IMR-90 (cell line): ENCODE measurements at regions not wholly inside any gene's neighbourhood (a gene's known extent, or its start where the extent isn't known, plus 50 kb on each side); places are given as distances from the start of the nearest gene placed in this dataset.

Source experiments
- ATAC-seq: fragments of 200-7000 bp; cut with Tn5 transposase; 2 replicates; pipeline ENCODE4 v1.9.1; 2020; ENCODE audit warnings: low read depth, mild to moderate bottlenecking, moderate library complexity
- BruUV-seq: library from RNA; stranded (reverse); fragments of 400-500 nt; replicated peaks from 2 replicates; lab custom pipeline; 2021; lab: Mats Ljungman, UMichigan
- CTCF ChIA-PET: fragments of 300-600 bp; formaldehyde crosslinking; extraction: SDS; loops from one replicate; lab custom pipeline; 2021; ENCODE audit warnings: antibody characterized with exemption; lab: Yijun Ruan, JAX
- POLR2A ChIA-PET: fragments of 300-600 bp; sonication (Branson Sonifier 250); formaldehyde crosslinking; loops from one replicate; lab custom pipeline; 2022; ENCODE audit warnings: antibody characterized with exemption; ENCODE audit not compliant: unreplicated experiment; lab: Charles Lee
- DNase-seq: peaks from one replicate; pipeline ENCODE4 v3.0.0; 2013
- H2AFZ ChIP-seq: replicated peaks from 2 replicates; pipeline ENCODE3; 2013; ENCODE audit warnings: low read length, mild to moderate bottlenecking; ENCODE audit not compliant: poor library complexity
- H2AK5ac ChIP-seq: 2 replicates; pipeline ENCODE4 v1.6.1; 2013; ENCODE audit warnings: low read depth, low read length, inconsistent platforms
- H2AK9ac ChIP-seq: replicated peaks from 2 replicates; pipeline ENCODE3; 2013; ENCODE audit warnings: mild to moderate bottlenecking, low read depth, low read length, moderate library complexity; ENCODE audit not compliant: poor library complexity
- H2BK120ac ChIP-seq: 2 replicates; pipeline ENCODE4 v1.6.1; 2013; ENCODE audit warnings: low read depth, low read length, inconsistent platforms
- H2BK15ac ChIP-seq: 3 replicates; pipeline ENCODE4 v1.6.1; 2013; ENCODE audit warnings: low read depth, low read length, inconsistent platforms
- H2BK20ac ChIP-seq: 2 replicates; pipeline ENCODE4 v1.6.1; 2013; ENCODE audit warnings: low read depth, mild to moderate bottlenecking, inconsistent platforms, low read length, moderate library complexity
- H2BK5ac ChIP-seq: 2 replicates; pipeline ENCODE4 v1.6.1; 2013; ENCODE audit warnings: mild to moderate bottlenecking, low read depth, low read length, inconsistent platforms; ENCODE audit not compliant: poor library complexity, severe bottlenecking
- H3K14ac ChIP-seq: replicated peaks from 2 replicates; pipeline ENCODE4 v1.6.1; 2013; ENCODE audit warnings: low read depth, low read length, inconsistent platforms
- H3K18ac ChIP-seq: 2 replicates; pipeline ENCODE4 v1.6.1; 2013; ENCODE audit warnings: low read depth, low read length, control low read depth
- H3K23ac ChIP-seq: 2 replicates; pipeline ENCODE4 v1.6.1; 2013; ENCODE audit warnings: low read depth, low read length, inconsistent platforms
- H3K27ac ChIP-seq: 2 replicates; pipeline ENCODE4 v1.5.1; 2013; ENCODE audit warnings: mild to moderate bottlenecking, control low read depth, low read length; ENCODE audit not compliant: insufficient read depth
- H3K27me3 ChIP-seq: 2 replicates; pipeline ENCODE4 v1.6.1; 2013; ENCODE audit warnings: low read length; ENCODE audit not compliant: control insufficient read depth, insufficient read depth
- H3K36me3 ChIP-seq: 2 replicates; pipeline ENCODE4 v1.6.1; 2013; ENCODE audit warnings: low read length, mixed read lengths; ENCODE audit not compliant: control insufficient read depth, insufficient read depth
- H3K4ac ChIP-seq: 2 replicates; pipeline ENCODE4 v1.6.1; 2013; ENCODE audit warnings: low read depth, low read length, inconsistent platforms
- H3K4me1 ChIP-seq: 2 replicates; pipeline ENCODE4 v1.6.1; 2013; ENCODE audit warnings: low read length, mixed read lengths; ENCODE audit not compliant: control insufficient read depth, insufficient read depth
- H3K4me2 ChIP-seq: 2 replicates; pipeline ENCODE4 v1.6.1; 2013; ENCODE audit warnings: low read depth, mild to moderate bottlenecking, control low read depth, low read length, moderate library complexity
- H3K4me3 ChIP-seq: 2 replicates; pipeline ENCODE4 v1.5.1; 2013; ENCODE audit warnings: low read depth, mild to moderate bottlenecking, control low read depth, low read length, moderate library complexity; ENCODE audit not compliant: insufficient read depth
- H3K56ac ChIP-seq: 2 replicates; pipeline ENCODE4 v1.6.1; 2013; ENCODE audit warnings: low read length, inconsistent platforms; ENCODE audit not compliant: insufficient read depth; ENCODE audit errors: extremely low read depth
- H3K79me1 ChIP-seq, 2 experiments: 2 replicates each; pipeline ENCODE4 v1.6.1; 2013; ENCODE audit warnings: low read length in 2 of 2, inconsistent platforms in 1 of 2, low read depth in 1 of 2
- H3K9ac ChIP-seq: 2 replicates; pipeline ENCODE4 v1.6.1; 2013; ENCODE audit warnings: low read depth, low read length, control low read depth
- H3K9me1 ChIP-seq: 2 replicates; pipeline ENCODE4 v1.6.1; 2013; ENCODE audit warnings: low read length, inconsistent platforms; ENCODE audit not compliant: insufficient read depth
- H3K9me3 ChIP-seq: 2 replicates; pipeline ENCODE4 v1.6.1; 2013; ENCODE audit warnings: low read length; ENCODE audit not compliant: control insufficient read depth, insufficient read depth
- H4K20me1 ChIP-seq: 2 replicates; pipeline ENCODE4 v1.6.1; 2013; ENCODE audit warnings: low read length, inconsistent platforms; ENCODE audit not compliant: insufficient read depth
- H4K5ac ChIP-seq: 2 replicates; pipeline ENCODE4 v1.6.1; 2013; ENCODE audit warnings: mild to moderate bottlenecking, low read depth, low read length, control low read depth
- H4K8ac ChIP-seq, 2 experiments: 2 replicates each; pipeline ENCODE4 v1.6.1; 2013; ENCODE audit warnings: low read depth in 2 of 2, low read length in 2 of 2, control low read depth in 1 of 2, inconsistent platforms in 1 of 2
- H4K91ac ChIP-seq: 2 replicates; pipeline ENCODE4 v1.6.1; 2013; ENCODE audit warnings: low read depth, low read length, inconsistent platforms; ENCODE audit not compliant: insufficient read depth
- BHLHE40 ChIP-seq: fragments of 150-350 bp; IDR thresholded peaks from 2 replicates; pipeline ENCODE4 v1.6.1; 2016; ENCODE audit warnings: mild to moderate bottlenecking, low read depth, low read length
- CEBPB ChIP-seq: IDR thresholded peaks from 2 replicates; pipeline ENCODE4 v1.6.1; 2012; ENCODE audit warnings: low read depth, low read length, improper control_type of control experiment
- CHD1 ChIP-seq: IDR thresholded peaks from 2 replicates; pipeline ENCODE4 v1.6.1; 2012; ENCODE audit warnings: low read depth, low read length, improper control_type of control experiment
- FOS ChIP-seq: fragments of 150-350 bp; IDR thresholded peaks from 2 replicates; pipeline ENCODE4 v1.6.1; 2016; ENCODE audit warnings: low read depth, low read length
- MAFK ChIP-seq: IDR thresholded peaks from 2 replicates; pipeline ENCODE4 v1.6.1; 2012; ENCODE audit warnings: low read depth, low read length, improper control_type of control experiment
- MAZ ChIP-seq: IDR thresholded peaks from 2 replicates; pipeline ENCODE4 v1.6.1; 2012; ENCODE audit warnings: low read depth, mild to moderate bottlenecking, low read length, improper control_type of control experiment, moderate library complexity, borderline replicate concordance
- MXI1 ChIP-seq: IDR thresholded peaks from 2 replicates; pipeline ENCODE4 v1.6.1; 2012; ENCODE audit warnings: low read depth, mild to moderate bottlenecking, low read length, moderate library complexity, borderline replicate concordance
- NFE2L2 ChIP-seq: fragments of 150-350 bp; IDR thresholded peaks from 2 replicates; pipeline ENCODE4 v1.6.1; 2016; ENCODE audit warnings: low read depth, mild to moderate bottlenecking, low read length
- POLR2A ChIP-seq: IDR thresholded peaks from 2 replicates; pipeline ENCODE4 v1.6.1; 2012; ENCODE audit warnings: mild to moderate bottlenecking, low read depth, low read length
- RAD21 ChIP-seq: IDR thresholded peaks from 2 replicates; pipeline ENCODE4 v1.6.1; 2012; ENCODE audit warnings: low read length, improper control_type of control experiment
- RCOR1 ChIP-seq: IDR thresholded peaks from 2 replicates; pipeline ENCODE4 v1.6.1; 2012; ENCODE audit warnings: mild to moderate bottlenecking, low read length, improper control_type of control experiment; ENCODE audit not compliant: insufficient replicate concordance
- RFX5 ChIP-seq: IDR thresholded peaks from 2 replicates; pipeline ENCODE4 v1.8.0; 2012; ENCODE audit warnings: low read depth, mild to moderate bottlenecking, low read length, moderate library complexity
- SMC3 ChIP-seq: fragments of 150-350 bp; IDR thresholded peaks from 2 replicates; pipeline ENCODE4 v1.6.1; 2016; ENCODE audit warnings: low read depth, mild to moderate bottlenecking, antibody characterized with exemption, low read length, moderate library complexity
- WGBS, 2 experiments: methylation state at CpG; one replicate each; pipeline versions ENCODE4 v1.1.5 to v1.1.7; 2013; ENCODE audit warnings: missing lambda C conversion rate in 2 of 2; ENCODE audit not compliant: insufficient read length in 1 of 2; ENCODE audit errors: extremely low coverage in 2 of 2; 5-methylcytosine and 5-hydroxymethylcytosine counted together
- dilution Hi-C: fragments of 300-500 bp; cut with HindIII; formaldehyde crosslinking; loops from one replicate; pipeline ENCODE4 v1.14.3; 2018; ENCODE audit warnings: low sequenced_read_pairs; ENCODE audit not compliant: unreplicated experiment
- in situ Hi-C: fragments of 300-500 bp; cut with MboI; formaldehyde crosslinking; loops from 3 replicates; pipeline ENCODE4 v1.14.3; 2019; ENCODE audit warnings: low sequenced_read_pairs, inconsistent platforms, mixed read lengths
- intact Hi-C: fragments of 100-400 bp; cut with micrococcal nuclease; formaldehyde crosslinking; loops from 2 replicates; pipeline ENCODE4 v1.10.0; 2022
- TF ChIP-seq, protein P1 (sequence below): conservative IDR thresholded peaks from 2 replicates; pipeline ENCODE4 v1.5.1; 2012; ENCODE audit warnings: mild to moderate bottlenecking, low read depth, low read length, improper control_type of control experiment
- TF ChIP-seq, protein P2 (sequence below): fragments of 150-350 bp; IDR thresholded peaks from 2 replicates; pipeline ENCODE4 v1.6.1; 2017; ENCODE audit warnings: mild to moderate bottlenecking, antibody characterized with exemption, low read length, low read depth
- TF ChIP-seq, protein P3 (sequence below): fragments of 150-350 bp; IDR thresholded peaks from 2 replicates; pipeline ENCODE4 v1.6.1; 2016; ENCODE audit warnings: low read depth, mild to moderate bottlenecking, low read length, moderate library complexity, borderline replicate concordance

DNA sequence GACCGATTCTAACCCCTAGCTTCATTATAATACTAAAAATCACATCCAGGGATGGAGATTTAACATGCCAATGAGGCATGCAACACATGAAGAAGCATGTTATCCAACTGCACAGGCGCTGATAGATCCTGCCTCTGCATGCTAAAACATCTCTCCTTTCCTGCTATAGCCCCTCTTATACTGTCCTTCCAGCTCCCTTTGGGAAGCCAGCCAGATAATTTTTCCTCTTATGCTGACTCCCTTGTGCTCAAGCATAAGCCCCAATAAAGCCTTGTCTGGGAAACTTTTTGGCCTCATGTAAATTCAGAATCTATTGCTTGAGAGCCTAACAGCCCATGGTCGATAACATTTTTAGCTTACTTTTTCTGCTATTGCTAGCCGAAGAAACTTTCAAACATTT, 404.3 kb downstream of the EPM2A start:
- in situ Hi-C loops: no loop called here
- peaks cover 2% of the 10 kb centered on the region; the same call in 1 of the 2 replicates for H3K27me3 ChIP-seq
- H3K4me1 ChIP-seq: no peaks in the 10 kb centered on the region
- POLR2A ChIA-PET: no interaction called here
- no peaks in the 10 kb centered on the region for H3K79me1 ChIP-seq
- H3K9ac ChIP-seq: no peak overlapping the region
- H3K36me3 ChIP-seq: no peaks in the 10 kb centered on the region
- H3K4me3 ChIP-seq: no peak overlapping the region
- no peak overlapping the region for H2AK9ac ChIP-seq
- H4K8ac ChIP-seq: no peak overlapping the region
- WGBS, 2 experiments: 67% methylated on average over 1 of the region's 4 CpGs; no CpG with 5 or more reads in 1 of the 2 experiments
- no peak overlapping the region for H3K56ac ChIP-seq
- H3K14ac ChIP-seq: no peak overlapping the region
- dilution Hi-C loops: no loop called here
- intact Hi-C loops: no loop called here
- BruUV-seq: no TSS peak
- CTCF ChIA-PET: no interaction called here
- H2BK5ac ChIP-seq: no peak overlapping the region
- no peak overlapping the region for H4K91ac ChIP-seq
- no peak overlapping the region for H2BK15ac ChIP-seq
- H3K9me3 ChIP-seq: no peaks in the 10 kb centered on the region
- H2AK5ac ChIP-seq: no peak overlapping the region
- no peak overlapping the region for H2BK20ac ChIP-seq
- no peak for ATAC-seq
- no peak overlapping the region for H3K23ac ChIP-seq
- no peak overlapping the region for H3K4me2 ChIP-seq
- H3K9me1 ChIP-seq: no peaks in the 10 kb centered on the region
- H2BK120ac ChIP-seq: no peak overlapping the region
- no peak overlapping the region for H3K27ac ChIP-seq
- TF ChIP-seq, protein P1, sequence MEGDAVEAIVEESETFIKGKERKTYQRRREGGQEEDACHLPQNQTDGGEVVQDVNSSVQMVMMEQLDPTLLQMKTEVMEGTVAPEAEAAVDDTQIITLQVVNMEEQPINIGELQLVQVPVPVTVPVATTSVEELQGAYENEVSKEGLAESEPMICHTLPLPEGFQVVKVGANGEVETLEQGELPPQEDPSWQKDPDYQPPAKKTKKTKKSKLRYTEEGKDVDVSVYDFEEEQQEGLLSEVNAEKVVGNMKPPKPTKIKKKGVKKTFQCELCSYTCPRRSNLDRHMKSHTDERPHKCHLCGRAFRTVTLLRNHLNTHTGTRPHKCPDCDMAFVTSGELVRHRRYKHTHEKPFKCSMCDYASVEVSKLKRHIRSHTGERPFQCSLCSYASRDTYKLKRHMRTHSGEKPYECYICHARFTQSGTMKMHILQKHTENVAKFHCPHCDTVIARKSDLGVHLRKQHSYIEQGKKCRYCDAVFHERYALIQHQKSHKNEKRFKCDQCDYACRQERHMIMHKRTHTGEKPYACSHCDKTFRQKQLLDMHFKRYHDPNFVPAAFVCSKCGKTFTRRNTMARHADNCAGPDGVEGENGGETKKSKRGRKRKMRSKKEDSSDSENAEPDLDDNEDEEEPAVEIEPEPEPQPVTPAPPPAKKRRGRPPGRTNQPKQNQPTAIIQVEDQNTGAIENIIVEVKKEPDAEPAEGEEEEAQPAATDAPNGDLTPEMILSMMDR: no peak
- TF ChIP-seq NFE2L2 (no peak), MAFK (no peak), CEBPB (no peak), FOS (no peak), MXI1 (no peak), BHLHE40 (no peak), RFX5 (no peak), POLR2A (no peak), RAD21 (no peak), MAZ (no peak), RCOR1 (no peak), SMC3 (no peak), CHD1 (no peak)
- TF ChIP-seq, protein P2, sequence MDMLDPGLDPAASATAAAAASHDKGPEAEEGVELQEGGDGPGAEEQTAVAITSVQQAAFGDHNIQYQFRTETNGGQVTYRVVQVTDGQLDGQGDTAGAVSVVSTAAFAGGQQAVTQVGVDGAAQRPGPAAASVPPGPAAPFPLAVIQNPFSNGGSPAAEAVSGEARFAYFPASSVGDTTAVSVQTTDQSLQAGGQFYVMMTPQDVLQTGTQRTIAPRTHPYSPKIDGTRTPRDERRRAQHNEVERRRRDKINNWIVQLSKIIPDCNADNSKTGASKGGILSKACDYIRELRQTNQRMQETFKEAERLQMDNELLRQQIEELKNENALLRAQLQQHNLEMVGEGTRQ: no peak
- TF ChIP-seq, protein P3, sequence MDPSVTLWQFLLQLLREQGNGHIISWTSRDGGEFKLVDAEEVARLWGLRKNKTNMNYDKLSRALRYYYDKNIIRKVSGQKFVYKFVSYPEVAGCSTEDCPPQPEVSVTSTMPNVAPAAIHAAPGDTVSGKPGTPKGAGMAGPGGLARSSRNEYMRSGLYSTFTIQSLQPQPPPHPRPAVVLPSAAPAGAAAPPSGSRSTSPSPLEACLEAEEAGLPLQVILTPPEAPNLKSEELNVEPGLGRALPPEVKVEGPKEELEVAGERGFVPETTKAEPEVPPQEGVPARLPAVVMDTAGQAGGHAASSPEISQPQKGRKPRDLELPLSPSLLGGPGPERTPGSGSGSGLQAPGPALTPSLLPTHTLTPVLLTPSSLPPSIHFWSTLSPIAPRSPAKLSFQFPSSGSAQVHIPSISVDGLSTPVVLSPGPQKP: no peak
- H4K5ac ChIP-seq: no peak overlapping the region
- no peak overlapping the region for H2AFZ ChIP-seq
- no peak overlapping the region for H3K4ac ChIP-seq
- no peak for DNase-seq
- no peak overlapping the region for H3K18ac ChIP-seq
- H4K20me1 ChIP-seq: no peaks in the 10 kb centered on the region
